ENCODE measurements at regions not wholly inside any gene's neighbourhood (a gene's known extent, or its start where the extent isn't known, plus 50 kb on each side); places are given as distances from the start of the nearest gene placed in this dataset.
"Not testable (repeated sequence)": the region's sequence is repeated elsewhere in the genome, so short reads cannot be mapped to it uniquely, and the experiment has no call there.

- DNase-seq: no peak
Observed at GRCh38 chr20:43836790-43837189, 77.9 kb upstream of the TOX2 start.

GRCh38 chr20:43835944-43836508 lies 78.6 kb upstream of the TOX2 start:
- DNase-seq: no peak

GRCh38 chr20:43833511-43834395 lies 80.9 kb upstream of the TOX2 start:
- no peak for DNase-seq

GRCh38 chr20:43832961-43833360 lies 81.7 kb upstream of the TOX2 start:
- DNase-seq: no peak

- no peak for DNase-seq
Observed at GRCh38 chr20:43832096-43832816, 82.4 kb upstream of the TOX2 start.

GRCh38 chr20:43831481-43832065 lies 83.1 kb upstream of the TOX2 start:
- no peak for DNase-seq

GRCh38 chr20:43830883-43831282 lies 83.8 kb upstream of the TOX2 start:
- DNase-seq: no peak

- DNase-seq: no peak
Observed at GRCh38 chr20:43829951-43830690, 84.5 kb upstream of the TOX2 start.

GRCh38 chr20:43827940-43828562 lies 86.6 kb upstream of the TOX2 start:
- no peak for DNase-seq

- DNase-seq: not testable (repeated sequence)
Observed at GRCh38 chr20:43826943-43827342, 87.7 kb upstream of the TOX2 start.

- DNase-seq: no peak
Observed at GRCh38 chr20:43825581-43825980, 89.1 kb upstream of the TOX2 start.

GRCh38 chr20:43825051-43825402 lies 89.6 kb upstream of the TOX2 start:
- no peak for DNase-seq

- peak; percentile 38 for DNase-seq
Observed at GRCh38 chr20:43824309-43825050, 90.2 kb upstream of the TOX2 start.

- DNase-seq: no peak
Observed at GRCh38 chr20:43821795-43822194, 92.9 kb upstream of the TOX2 start.

- DNase-seq: no peak
Observed at GRCh38 chr20:43820731-43821330, 93.8 kb upstream of the TOX2 start.

GRCh38 chr20:43812216-43812615 lies 85.4 kb upstream of the GTSF1L start:
- DNase-seq: no peak

GRCh38 chr20:43809206-43809819 lies 82.5 kb upstream of the GTSF1L start:
- DNase-seq: no peak

- DNase-seq: no peak
Observed at GRCh38 chr20:43804781-43805180, 78.0 kb upstream of the GTSF1L start.

- no peak for DNase-seq
Observed at GRCh38 chr20:43803276-43803675, 76.5 kb upstream of the GTSF1L start.

- peak; percentile 45 for DNase-seq
Observed at GRCh38 chr20:43800186-43800585, 73.4 kb upstream of the GTSF1L start.

- DNase-seq: no peak
Observed at GRCh38 chr20:43799741-43800140, 72.9 kb upstream of the GTSF1L start.

Data from HCEC 1CT (cell line).